ENCODE measurements at regions not wholly inside any gene's neighbourhood (a gene's known extent, or its start where the extent isn't known, plus 50 kb on each side); places are given as distances from the start of the nearest gene placed in this dataset.

- Histone ChIP-seq H2AFZ (ENCODE audit: low read length) (no peak overlapping the region), H3K27me3 (ENCODE audit: control insufficient read depth in 1 of 2, insufficient read depth in 2 of 2, low read length in 2 of 2) (no peaks in the 10 kb centered on the region), H3K9ac (ENCODE audit: insufficient read depth, low read depth, low read length) (no peak overlapping the region), H3K79me2 (ENCODE audit: insufficient read depth, low read length) (no peaks in the 10 kb centered on the region), H4K20me1 (ENCODE audit: insufficient read depth, low read length) (no peaks in the 10 kb centered on the region), H3K9me3 (ENCODE audit: low read length) (peaks cover 44% of the 10 kb centered on the region), H3K4me2 (ENCODE audit: low read depth, low read length) (no peak overlapping the region), H3K36me3 (replicated peaks in 1 of 2; ENCODE audit: control insufficient read depth in 1 of 2, insufficient read depth in 2 of 2, low read length in 2 of 2) (no peaks in the 10 kb centered on the region), H3K27ac (ENCODE audit: extremely low read length, insufficient read depth, low read length) (no peak overlapping the region), H3K4me3 (replicated peaks in 1 of 3; ENCODE audit: insufficient read depth in 1 of 3, low read depth in 2 of 3, low read length in 3 of 3) (no peak overlapping the region), H3K4me1 (ENCODE audit: insufficient read depth, low read length) (no peaks in the 10 kb centered on the region)
- DNase-seq (ENCODE audit: low spot score) (no peak), ATAC-seq (no peak), FAIRE-seq (no peak)
- BruUV-seq (replicated peaks): no TSS peak
- 0% methylated on average over 2 of the region's 5 CpGs for WGBS (ENCODE audit: low lambda C conversion rate)
- intact Hi-C loops (cut with micrococcal nuclease; ENCODE audit: unreplicated experiment): no loop called here
- no peak for TF ChIP-seq ZNF30 (CRISPR knock-in tag; IDR thresholded peaks at IDR 0.05)
- TF ChIP-seq ZNF510 (CRISPR knock-in tag; IDR thresholded peaks at IDR 0.05; ENCODE audit: low read depth): no peak
- TF ChIP-seq ZNF558 (CRISPR knock-in tag; IDR thresholded peaks at IDR 0.05; ENCODE audit: borderline replicate concordance): no peak
- TF ChIP-seq ZNF430 (CRISPR knock-in tag; IDR thresholded peaks at IDR 0.05): no peak
- TF ChIP-seq GABPA (IDR thresholded peaks at IDR 0.05; ENCODE audit: low read depth, low read length): no peak
- TF ChIP-seq GABPA (CRISPR knock-in tag; IDR thresholded peaks at IDR 0.05; ENCODE audit: low read depth): no peak
- no peak for TF ChIP-seq CBX2 (IDR thresholded peaks at IDR 0.05; ENCODE audit: low read depth, low read length)
- TF ChIP-seq CBX2 (CRISPR knock-in tag; IDR thresholded peaks at IDR 0.05; ENCODE audit: low read depth): no peak
- no peak for TF ChIP-seq ZNF142 (CRISPR knock-in tag; IDR thresholded peaks at IDR 0.05)
- no peak for TF ChIP-seq ZSCAN21 (CRISPR knock-in tag; IDR thresholded peaks at IDR 0.05; ENCODE audit: borderline replicate concordance)
- TF ChIP-seq ZXDC (CRISPR knock-in tag; IDR thresholded peaks at IDR 0.05): no peak
- TF ChIP-seq ZNF556 (CRISPR knock-in tag; IDR thresholded peaks at IDR 0.05; ENCODE audit: borderline replicate concordance): no peak
- TF ChIP-seq NKX3-1 (CRISPR knock-in tag; IDR thresholded peaks at IDR 0.05): no peak
- in situ Hi-C loops (cut with HindIII; ENCODE audit: extremely low pct_ligation_motif_present, low pct_unique_long_range_greater_than_20kb): no loop called here
- CTCF ChIA-PET (ENCODE audit: low intra/inter-chr PET ratio, low total read pairs): no interaction called here
- POLR2A ChIA-PET: no interaction called here
Observed at GRCh38 chrX:146144039-146144438, 326.4 kb downstream of the SLITRK2 start.
